Astrocyte of the cerebellum (primary cell): ENCODE measurements at regions not wholly inside any gene's neighbourhood (a gene's known extent, or its start where the extent isn't known, plus 50 kb on each side); places are given as distances from the start of the nearest gene placed in this dataset.

ENCODE experiments used
- DNase-seq: peaks from one replicate; pipeline ENCODE4 v3.0.0-alpha.2; 2011; ENCODE audit warnings: low read depth
- H3K4me3 ChIP-seq: 2 replicates; pipeline ENCODE4 v1.5.1; 2011; ENCODE audit warnings: mild to moderate bottlenecking, low read depth, low read length, moderate library complexity
- in situ Hi-C: cut with HindIII; loops from 2 replicates; pipeline ENCODE4 v1.10.0; 2017; ENCODE audit warnings: low sequenced_read_pairs
- TF ChIP-seq, protein P1 (sequence below): IDR thresholded peaks from 2 replicates; pipeline ENCODE4 v1.5.1; 2012; ENCODE audit warnings: low read length, low read depth, moderate library complexity, mild to moderate bottlenecking; ENCODE audit errors: missing control alignments

DNA sequence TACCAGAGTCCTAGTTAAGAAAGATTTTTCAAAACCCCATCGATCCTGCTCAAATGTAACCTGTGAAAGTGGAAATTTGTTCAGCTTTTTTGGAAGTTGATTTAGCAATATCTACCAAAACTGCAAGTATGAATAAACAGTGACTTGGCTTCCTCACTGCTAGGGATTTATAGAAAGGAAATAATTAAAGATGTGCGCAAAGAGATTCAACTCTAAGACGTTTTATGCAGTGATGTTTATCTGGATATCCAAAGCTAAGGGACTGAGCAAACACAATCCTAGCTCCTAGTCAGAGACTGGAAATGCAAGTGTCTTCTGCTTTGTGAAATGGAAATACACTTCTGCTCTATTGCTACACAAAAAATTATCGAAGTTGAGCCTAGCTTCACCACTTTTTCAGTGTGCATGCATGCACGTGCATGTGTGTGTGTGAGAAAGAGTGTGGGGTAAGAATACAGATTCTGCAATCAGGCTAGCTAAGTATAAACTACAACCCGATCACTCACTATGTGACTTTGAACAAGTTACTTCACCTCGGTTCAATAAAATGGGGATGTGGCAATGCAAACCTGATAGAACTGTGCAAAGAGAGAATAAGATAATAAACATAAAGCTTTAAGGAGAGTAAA is 52.1 kb upstream of the FOXF1 start:
- H3K4me3 ChIP-seq = no peak overlapping the region
- no peak for DNase-seq
- in situ Hi-C loops = no loop called here
- TF ChIP-seq, protein P1, sequence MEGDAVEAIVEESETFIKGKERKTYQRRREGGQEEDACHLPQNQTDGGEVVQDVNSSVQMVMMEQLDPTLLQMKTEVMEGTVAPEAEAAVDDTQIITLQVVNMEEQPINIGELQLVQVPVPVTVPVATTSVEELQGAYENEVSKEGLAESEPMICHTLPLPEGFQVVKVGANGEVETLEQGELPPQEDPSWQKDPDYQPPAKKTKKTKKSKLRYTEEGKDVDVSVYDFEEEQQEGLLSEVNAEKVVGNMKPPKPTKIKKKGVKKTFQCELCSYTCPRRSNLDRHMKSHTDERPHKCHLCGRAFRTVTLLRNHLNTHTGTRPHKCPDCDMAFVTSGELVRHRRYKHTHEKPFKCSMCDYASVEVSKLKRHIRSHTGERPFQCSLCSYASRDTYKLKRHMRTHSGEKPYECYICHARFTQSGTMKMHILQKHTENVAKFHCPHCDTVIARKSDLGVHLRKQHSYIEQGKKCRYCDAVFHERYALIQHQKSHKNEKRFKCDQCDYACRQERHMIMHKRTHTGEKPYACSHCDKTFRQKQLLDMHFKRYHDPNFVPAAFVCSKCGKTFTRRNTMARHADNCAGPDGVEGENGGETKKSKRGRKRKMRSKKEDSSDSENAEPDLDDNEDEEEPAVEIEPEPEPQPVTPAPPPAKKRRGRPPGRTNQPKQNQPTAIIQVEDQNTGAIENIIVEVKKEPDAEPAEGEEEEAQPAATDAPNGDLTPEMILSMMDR = no peak

DNA sequence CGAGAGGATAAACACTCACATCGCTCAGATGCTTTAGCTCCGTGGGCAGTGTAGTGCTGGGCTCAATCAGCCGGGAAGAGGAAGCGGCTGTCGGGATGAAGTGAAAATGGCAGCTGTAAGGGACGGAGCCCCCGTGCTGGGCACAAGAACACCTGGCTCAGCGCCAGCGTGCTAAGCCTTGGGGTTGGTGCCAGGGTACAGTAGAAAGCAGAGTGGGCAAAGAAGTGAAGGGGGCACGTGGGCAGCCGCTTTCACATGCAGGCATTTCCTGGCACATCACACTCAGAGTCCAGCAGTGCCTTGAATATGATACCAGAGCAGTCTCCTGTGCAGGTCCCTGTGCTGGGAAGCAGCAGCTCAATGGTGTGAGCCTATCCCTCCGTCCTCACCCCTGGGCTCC is 51.1 kb upstream of the FOXF1 start:
- H3K4me3 ChIP-seq = no peak overlapping the region
- TF ChIP-seq, protein P1 = no peak
- in situ Hi-C loops = no loop called here
- DNase-seq = no peak
